Stimulated activated memory B cell treated with anti-CD40 and anti-IgM and Interleukin-4, amounts not matched to agents 10 μg/mL and 1 μg/mL and 100 μg/mL, for 72 hours (primary cell): ENCODE measurements at regions not wholly inside any gene's neighbourhood (a gene's known extent, or its start where the extent isn't known, plus 50 kb on each side); places are given as distances from the start of the nearest gene placed in this dataset.

Source experiments
- ATAC-seq: fragments of 150-1000 bp; cut with Tn5 transposase; 2 replicates; pipeline ENCODE4 v1.10.0; 2021
- H3K27ac Mint-ChIP-seq: one replicate; pipeline ENCODE4 v1.8.0; 2022; ENCODE audit warnings: mild to moderate bottlenecking, mixed read lengths
- H3K27me3 Mint-ChIP-seq: one replicate; pipeline ENCODE4 v1.8.0; 2022; ENCODE audit warnings: mixed read lengths
- H3K36me3 Mint-ChIP-seq: one replicate; pipeline ENCODE4 v1.8.0; 2022; ENCODE audit warnings: mixed read lengths
- H3K4me1 Mint-ChIP-seq: one replicate; pipeline ENCODE4 v1.8.0; 2022; ENCODE audit warnings: mixed read lengths
- H3K4me3 Mint-ChIP-seq: one replicate; pipeline ENCODE4 v1.8.0; 2022; ENCODE audit warnings: mild to moderate bottlenecking, moderate library complexity, mixed read lengths
- H3K9me3 Mint-ChIP-seq: one replicate; pipeline ENCODE4 v1.8.0; 2022; ENCODE audit warnings: mixed read lengths

- no peak for ATAC-seq
- H3K4me1 Mint-ChIP-seq: no peaks in the 10 kb centered on the region
- H3K27ac Mint-ChIP-seq: no peak overlapping the region
- H3K27me3 Mint-ChIP-seq: peaks cover 27% of the 10 kb centered on the region
- H3K9me3 Mint-ChIP-seq: peaks cover 7% of the 10 kb centered on the region
- H3K36me3 Mint-ChIP-seq: no peaks in the 10 kb centered on the region
- no peak overlapping the region for H3K4me3 Mint-ChIP-seq
Measured at GRCh38 chr6:170108456-170108855, 182.4 kb downstream of the DLL1 start.

- no peaks in the 10 kb centered on the region for H3K4me1 Mint-ChIP-seq
- no peaks in the 10 kb centered on the region for H3K36me3 Mint-ChIP-seq
- peaks cover 7% of the 10 kb centered on the region for H3K9me3 Mint-ChIP-seq
- no peak overlapping the region for H3K27ac Mint-ChIP-seq
- no peak for ATAC-seq
- H3K27me3 Mint-ChIP-seq: peaks cover 27% of the 10 kb centered on the region
- H3K4me3 Mint-ChIP-seq: no peak overlapping the region
Measured at GRCh38 chr6:170107606-170108222, 183.2 kb downstream of the DLL1 start.

- H3K36me3 Mint-ChIP-seq: no peaks in the 10 kb centered on the region
- H3K9me3 Mint-ChIP-seq: peaks cover 7% of the 10 kb centered on the region
- no peak overlapping the region for H3K4me3 Mint-ChIP-seq
- no peak for ATAC-seq
- H3K27ac Mint-ChIP-seq: no peak overlapping the region
- H3K27me3 Mint-ChIP-seq: peaks cover 27% of the 10 kb centered on the region
- no peaks in the 10 kb centered on the region for H3K4me1 Mint-ChIP-seq
Measured at GRCh38 chr6:170106906-170107525, 183.9 kb downstream of the DLL1 start.

GRCh38 chr6:170102582-170103481 lies 188.0 kb downstream of the DLL1 start:
- H3K27me3 Mint-ChIP-seq: peaks cover 45% of the 10 kb centered on the region
- H3K27ac Mint-ChIP-seq: no peak overlapping the region

GRCh38 chr6:170102038-170102437 lies 188.8 kb downstream of the DLL1 start:
- Mint-ChIP-seq H3K36me3 (no peaks in the 10 kb centered on the region), H3K27ac (no peak overlapping the region), H3K27me3 (peaks cover 45% of the 10 kb centered on the region), H3K9me3 (peaks cover 17% of the 10 kb centered on the region), H3K4me3 (no peak overlapping the region), H3K4me1 (peaks cover under 1% of the 10 kb centered on the region)
- no peak for ATAC-seq

More at GRCh38 chr6:170102582-170103481, 188.0 kb downstream of the DLL1 start:
- no peak overlapping the region for H3K4me3 Mint-ChIP-seq
- H3K36me3 Mint-ChIP-seq: no peaks in the 10 kb centered on the region
- ATAC-seq: no peak
- peaks cover 17% of the 10 kb centered on the region for H3K9me3 Mint-ChIP-seq
- H3K4me1 Mint-ChIP-seq: no peaks in the 10 kb centered on the region

- Mint-ChIP-seq H3K4me1 (peaks cover 6% of the 10 kb centered on the region), H3K36me3 (no peaks in the 10 kb centered on the region), H3K9me3 (peaks cover 17% of the 10 kb centered on the region), H3K4me3 (no peak overlapping the region), H3K27ac (no peak overlapping the region), H3K27me3 (peaks cover 47% of the 10 kb centered on the region)
- no peak for ATAC-seq
Measured at GRCh38 chr6:170101281-170102035, 189.4 kb downstream of the DLL1 start.

GRCh38 chr6:170100046-170100445 lies 190.8 kb downstream of the DLL1 start:
- no peak overlapping the region for H3K27ac Mint-ChIP-seq

GRCh38 chr6:170099387-170099786 lies 191.5 kb downstream of the DLL1 start:
- Mint-ChIP-seq H3K36me3 (no peaks in the 10 kb centered on the region), H3K4me1 (peaks cover 8% of the 10 kb centered on the region), H3K27me3 (peaks cover 63% of the 10 kb centered on the region), H3K27ac (no peak overlapping the region), H3K4me3 (no peak overlapping the region), H3K9me3 (peaks cover 9% of the 10 kb centered on the region)
- no peak for ATAC-seq

More at GRCh38 chr6:170100046-170100445, 190.8 kb downstream of the DLL1 start:
- peaks cover 13% of the 10 kb centered on the region for H3K9me3 Mint-ChIP-seq
- H3K4me1 Mint-ChIP-seq: peaks cover 8% of the 10 kb centered on the region
- ATAC-seq: no peak
- H3K4me3 Mint-ChIP-seq: no peak overlapping the region
- no peaks in the 10 kb centered on the region for H3K36me3 Mint-ChIP-seq
- H3K27me3 Mint-ChIP-seq: peaks cover 61% of the 10 kb centered on the region

- Mint-ChIP-seq H3K4me1 (peaks cover 8% of the 10 kb centered on the region), H3K27ac (no peak overlapping the region), H3K27me3 (peaks cover 63% of the 10 kb centered on the region), H3K9me3 (peaks cover 9% of the 10 kb centered on the region), H3K36me3 (no peaks in the 10 kb centered on the region), H3K4me3 (no peak overlapping the region)
- no peak for ATAC-seq
Measured at GRCh38 chr6:170098428-170099170, 192.3 kb downstream of the DLL1 start.

- Mint-ChIP-seq H3K9me3 (peaks cover 9% of the 10 kb centered on the region), H3K4me1 (peaks cover 8% of the 10 kb centered on the region), H3K27me3 (peaks cover 63% of the 10 kb centered on the region), H3K36me3 (no peaks in the 10 kb centered on the region), H3K4me3 (no peak overlapping the region), H3K27ac (no peak overlapping the region)
- no peak for ATAC-seq
Measured at GRCh38 chr6:170097505-170098427, 193.1 kb downstream of the DLL1 start.

GRCh38 chr6:170096803-170097504 lies 193.9 kb downstream of the DLL1 start:
- H3K27me3 Mint-ChIP-seq: peaks cover 63% of the 10 kb centered on the region
- peak overlapping the region; percentile 16 for H3K27ac Mint-ChIP-seq
- no peaks in the 10 kb centered on the region for H3K36me3 Mint-ChIP-seq

GRCh38 chr6:170096191-170096802 lies 194.6 kb downstream of the DLL1 start:
- Mint-ChIP-seq H3K9me3 (peaks cover 9% of the 10 kb centered on the region), H3K36me3 (no peaks in the 10 kb centered on the region), H3K27me3 (peaks cover 63% of the 10 kb centered on the region), H3K4me1 (peaks cover 8% of the 10 kb centered on the region), H3K4me3 (no peak overlapping the region), H3K27ac (peak overlapping the region; percentile 16)
- ATAC-seq: no peak

More at GRCh38 chr6:170096803-170097504, 193.9 kb downstream of the DLL1 start:
- no peak overlapping the region for H3K4me3 Mint-ChIP-seq
- H3K4me1 Mint-ChIP-seq: peaks cover 8% of the 10 kb centered on the region
- H3K9me3 Mint-ChIP-seq: peaks cover 9% of the 10 kb centered on the region
- no peak for ATAC-seq
